SK-N-SH (cell line): ENCODE measurements at regions not wholly inside any gene's neighbourhood (a gene's known extent, or its start where the extent isn't known, plus 50 kb on each side); places are given as distances from the start of the nearest gene placed in this dataset.

Experiments used
- CTCF ChIA-PET: fragments of 300-600, 350-600 bp; formaldehyde crosslinking; extraction: SDS; loops from one replicate; lab custom pipeline; 2021; lab: Yijun Ruan, JAX
- POLR2A ChIA-PET: fragments of 350-600 bp; sonication (Branson Sonifier 250); formaldehyde crosslinking; extraction: SDS; loops from one replicate; lab custom pipeline; 2020; ENCODE audit warnings: antibody characterized with exemption, inconsistent platforms; lab: Yijun Ruan, JAX
- DNase-seq: peaks from one replicate; pipeline ENCODE4 v3.0.0; 2012
- H2AFZ ChIP-seq: fragments of 200-600 bp; sonication (generic); 2 replicates; pipeline ENCODE4 v1.8.1; 2016; ENCODE audit warnings: antibody characterized with exemption, mild to moderate bottlenecking, low read depth
- H3F3A ChIP-seq: fragments of 200-600 bp; sonication (generic); replicated peaks from 2 replicates; pipeline ENCODE3; 2016; ENCODE audit warnings: antibody characterized with exemption, mild to moderate bottlenecking; ENCODE audit not compliant: insufficient read depth
- H3K27ac ChIP-seq, 2 experiments: fragments of 200-500 bp in 1 of 2; fragments of 200-600 bp in 1 of 2; sonication (Bioruptor generic) in 1 of 2; sonication (generic), shearing (Covaris generic) in 1 of 2; 2 replicates each; pipeline versions ENCODE4 v1.5.1 to v1.6.1; 2014 to 2016; ENCODE audit warnings: low read depth in 2 of 2, inconsistent platforms in 1 of 2, low read length in 1 of 2, mild to moderate bottlenecking in 1 of 2, mixed read lengths in 1 of 2
- H3K27me3 ChIP-seq: fragments of 200-600 bp; sonication (generic), shearing (Covaris generic); 2 replicates; pipeline ENCODE4 v1.6.1; 2016; ENCODE audit warnings: mixed run types; ENCODE audit not compliant: insufficient read depth
- H3K36me3 ChIP-seq, 2 experiments: fragments of 200-500 bp in 1 of 2; fragments of 200-600 bp in 1 of 2; sonication (Bioruptor generic) in 1 of 2; sonication (generic) in 1 of 2; replicated peaks in 1 of 2; 2 replicates each; pipeline versions ENCODE3 to v1.5.1; 2014 to 2016; ENCODE audit warnings: low read length in 1 of 2, mild to moderate bottlenecking in 1 of 2; ENCODE audit not compliant: insufficient read depth in 2 of 2, control insufficient read depth in 1 of 2
- H3K4me1 ChIP-seq, 2 experiments: fragments of 200-500 bp in 1 of 2; fragments of 200-600 bp in 1 of 2; sonication (Bioruptor generic) in 1 of 2; sonication (generic), shearing (Covaris generic) in 1 of 2; 2 replicates each; pipeline versions ENCODE4 v1.5.1 to v1.6.1; 2014 to 2016; ENCODE audit warnings: low read depth in 1 of 2, low read length in 1 of 2, mixed run types in 1 of 2; ENCODE audit not compliant: insufficient read depth in 2 of 2, control insufficient read depth in 1 of 2
- H3K4me2 ChIP-seq: fragments of 200-600 bp; sonication (generic), shearing (Covaris generic); 2 replicates; pipeline ENCODE4 v1.6.1; 2017; ENCODE audit warnings: mixed run types
- H3K4me3 ChIP-seq, 2 experiments: fragments of 200-500 bp in 1 of 2; fragments of 200-600 bp in 1 of 2; sonication (Bioruptor generic) in 1 of 2; sonication (generic), shearing (Covaris generic) in 1 of 2; 2 replicates each; pipeline versions ENCODE4 v1.5.1 to v1.8.1; 2014 to 2016; ENCODE audit warnings: low read depth in 2 of 2, inconsistent platforms in 1 of 2, low read length in 1 of 2, mild to moderate bottlenecking in 1 of 2, mixed read lengths in 1 of 2, moderate library complexity in 1 of 2
- H3K79me2 ChIP-seq: fragments of 200-600 bp; sonication (generic); 2 replicates; pipeline ENCODE4 v1.8.1; 2017; ENCODE audit warnings: mild to moderate bottlenecking; ENCODE audit not compliant: insufficient read depth
- H3K9ac ChIP-seq: fragments of 200-600 bp; sonication (generic); 2 replicates; pipeline ENCODE4 v1.6.1; 2017; ENCODE audit warnings: mixed run types
- H3K9me2 ChIP-seq: fragments of 200-600 bp; sonication (generic); 2 replicates; pipeline ENCODE4 v1.6.1; 2017; ENCODE audit warnings: mixed run types
- H3K9me3 ChIP-seq: fragments of 200-600 bp; sonication (generic); 2 replicates; pipeline ENCODE4 v1.6.1; 2017; ENCODE audit warnings: mixed run types, mild to moderate bottlenecking, moderate library complexity
- H4K20me1 ChIP-seq: fragments of 200-600 bp; sonication (generic); 2 replicates; pipeline ENCODE4 v1.6.1; 2017; ENCODE audit warnings: mild to moderate bottlenecking, mixed run types; ENCODE audit not compliant: insufficient read depth
- EP300 ChIP-seq, 2 experiments: IDR thresholded peaks; 2 replicates each; pipeline versions ENCODE4 v1.4.0 to v1.6.1; 2012; ENCODE audit warnings: borderline replicate concordance in 1 of 2, low read depth in 1 of 2, low read length in 1 of 2
- EZH2phosphoT487 ChIP-seq: fragments of 200-600 bp; sonication (generic); IDR thresholded peaks from 2 replicates; pipeline ENCODE4 v1.6.1; 2017; ENCODE audit warnings: low read depth, mixed run types, mild to moderate bottlenecking, antibody characterized with exemption, moderate library complexity, borderline replicate concordance
- GABPA ChIP-seq: IDR thresholded peaks from 2 replicates; pipeline ENCODE4 v1.4.0; 2012; ENCODE audit warnings: low read depth, mild to moderate bottlenecking
- GATA2 ChIP-seq: sonication (generic); formaldehyde crosslinking; IDR thresholded peaks from 2 replicates; pipeline ENCODE4 v1.5.0; 2020; ENCODE audit warnings: mild to moderate bottlenecking, missing genetic modification reagents
- NRF1 ChIP-seq: IDR thresholded peaks from 2 replicates; pipeline ENCODE4 v1.6.1; 2012; ENCODE audit warnings: low read depth, mild to moderate bottlenecking, low read length
- RAD21 ChIP-seq: IDR thresholded peaks from 2 replicates; pipeline ENCODE4 v1.6.1; 2012; ENCODE audit warnings: mild to moderate bottlenecking, low read length
- RXRA ChIP-seq: IDR thresholded peaks from 2 replicates; pipeline ENCODE4 v1.4.0; 2012; ENCODE audit warnings: low read depth, mild to moderate bottlenecking, borderline replicate concordance
- SIN3A ChIP-seq: IDR thresholded peaks from 2 replicates; pipeline ENCODE4 v1.6.1; 2012; ENCODE audit warnings: low read depth, mild to moderate bottlenecking, low read length, moderate library complexity, borderline replicate concordance
- SMC3 ChIP-seq: IDR thresholded peaks from 2 replicates; pipeline ENCODE4 v1.6.1; 2012; ENCODE audit warnings: low read depth, low read length, improper control_type of control experiment
- TCF12 ChIP-seq: IDR thresholded peaks from 2 replicates; pipeline ENCODE4 v1.4.0; 2012
- TEAD4 ChIP-seq: IDR thresholded peaks from 2 replicates; pipeline ENCODE4 v1.4.0; 2012; ENCODE audit warnings: mild to moderate bottlenecking, borderline replicate concordance; ENCODE audit not compliant: insufficient read depth
- USF1 ChIP-seq: IDR thresholded peaks from 2 replicates; pipeline ENCODE4 v1.4.0; 2012; ENCODE audit warnings: low read depth, borderline replicate concordance
- YY1 ChIP-seq: IDR thresholded peaks from 2 replicates; pipeline ENCODE4 v1.4.0; 2012; ENCODE audit warnings: low read depth, mild to moderate bottlenecking
- WGBS: methylation state at CpG from one replicate; pipeline ENCODE4 v1.1.6; 2017; ENCODE audit warnings: low lambda C conversion rate; 5-methylcytosine and 5-hydroxymethylcytosine counted together
- TF ChIP-seq, protein P1 (sequence below): IDR thresholded peaks from 2 replicates; pipeline ENCODE4 v1.6.1; 2012; ENCODE audit warnings: mild to moderate bottlenecking, low read depth, low read length, moderate library complexity
- TF ChIP-seq, protein P2 (sequence below): IDR thresholded peaks from 2 replicates; pipeline ENCODE4 v1.4.0; 2012; ENCODE audit warnings: low read depth, borderline replicate concordance
- TF ChIP-seq, protein P3 (sequence below): IDR thresholded peaks from 2 replicates; pipeline ENCODE4 v1.4.0; 2012; ENCODE audit warnings: low read depth

DNA sequence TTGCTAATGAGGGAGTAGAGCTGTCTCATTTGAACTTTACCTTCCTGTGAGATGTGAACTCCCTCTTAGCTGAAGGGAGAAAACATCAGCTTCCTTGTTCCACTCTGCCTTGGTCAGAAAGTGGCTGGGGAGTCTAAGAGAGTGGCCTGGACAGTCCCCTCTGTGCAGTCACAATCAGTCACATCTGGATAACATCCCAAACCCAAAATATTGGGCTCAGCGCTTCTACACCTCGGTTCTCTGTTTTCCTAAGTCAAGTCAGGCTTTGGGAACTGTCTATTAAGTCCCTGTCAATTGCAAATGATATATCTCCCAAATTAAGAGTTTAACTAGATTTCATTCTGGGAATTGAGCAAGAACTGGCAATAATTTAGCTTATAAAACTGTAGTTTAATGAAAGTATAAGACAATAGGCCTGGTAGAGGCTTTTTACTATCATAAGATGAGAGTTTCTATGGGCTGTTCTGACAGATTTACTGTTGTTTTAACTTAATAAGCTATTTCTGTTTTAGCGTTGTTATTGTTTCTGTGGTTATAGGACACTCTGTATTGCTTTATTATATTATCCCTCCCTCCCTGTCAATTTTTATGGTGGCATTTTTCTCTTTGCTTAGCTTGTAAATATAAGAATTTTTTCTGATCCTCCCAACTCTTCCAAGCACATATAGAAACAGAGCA, 135.1 kb upstream of the LHCGR start:
- no peak overlapping the region for H3K4me2 ChIP-seq
- no peaks in the 10 kb centered on the region for H3F3A ChIP-seq
- H3K79me2 ChIP-seq = no peaks in the 10 kb centered on the region
- no peaks in the 10 kb centered on the region for H3K9me3 ChIP-seq
- WGBS = 10% methylated on average over 3 of the region's 3 CpGs
- CTCF ChIA-PET = no interaction called here
- no peaks in the 10 kb centered on the region for H3K9me2 ChIP-seq
- no peaks in the 10 kb centered on the region for H4K20me1 ChIP-seq
- no peaks in the 10 kb centered on the region for H3K36me3 ChIP-seq
- no peak for DNase-seq
- POLR2A ChIA-PET = no interaction called here
- H3K9ac ChIP-seq = no peak overlapping the region
- no peaks in the 10 kb centered on the region for H3K27me3 ChIP-seq
- no peak overlapping the region for H2AFZ ChIP-seq
- H3K4me3 ChIP-seq = no peak overlapping the region
- no peaks in the 10 kb centered on the region; a peak in 2 of 4 replicates for H3K4me1 ChIP-seq
- TF ChIP-seq TCF12 (no peak), EP300 (IDR thresholded peaks at IDR 0.05; ENCODE audit: borderline replicate concordance in 1 of 2, low read depth in 1 of 2, low read length in 1 of 2) (no peak), TEAD4 (no peak), RAD21 (no peak), NRF1 (no peak), SIN3A (no peak), YY1 (no peak)
- TF ChIP-seq, protein P1, sequence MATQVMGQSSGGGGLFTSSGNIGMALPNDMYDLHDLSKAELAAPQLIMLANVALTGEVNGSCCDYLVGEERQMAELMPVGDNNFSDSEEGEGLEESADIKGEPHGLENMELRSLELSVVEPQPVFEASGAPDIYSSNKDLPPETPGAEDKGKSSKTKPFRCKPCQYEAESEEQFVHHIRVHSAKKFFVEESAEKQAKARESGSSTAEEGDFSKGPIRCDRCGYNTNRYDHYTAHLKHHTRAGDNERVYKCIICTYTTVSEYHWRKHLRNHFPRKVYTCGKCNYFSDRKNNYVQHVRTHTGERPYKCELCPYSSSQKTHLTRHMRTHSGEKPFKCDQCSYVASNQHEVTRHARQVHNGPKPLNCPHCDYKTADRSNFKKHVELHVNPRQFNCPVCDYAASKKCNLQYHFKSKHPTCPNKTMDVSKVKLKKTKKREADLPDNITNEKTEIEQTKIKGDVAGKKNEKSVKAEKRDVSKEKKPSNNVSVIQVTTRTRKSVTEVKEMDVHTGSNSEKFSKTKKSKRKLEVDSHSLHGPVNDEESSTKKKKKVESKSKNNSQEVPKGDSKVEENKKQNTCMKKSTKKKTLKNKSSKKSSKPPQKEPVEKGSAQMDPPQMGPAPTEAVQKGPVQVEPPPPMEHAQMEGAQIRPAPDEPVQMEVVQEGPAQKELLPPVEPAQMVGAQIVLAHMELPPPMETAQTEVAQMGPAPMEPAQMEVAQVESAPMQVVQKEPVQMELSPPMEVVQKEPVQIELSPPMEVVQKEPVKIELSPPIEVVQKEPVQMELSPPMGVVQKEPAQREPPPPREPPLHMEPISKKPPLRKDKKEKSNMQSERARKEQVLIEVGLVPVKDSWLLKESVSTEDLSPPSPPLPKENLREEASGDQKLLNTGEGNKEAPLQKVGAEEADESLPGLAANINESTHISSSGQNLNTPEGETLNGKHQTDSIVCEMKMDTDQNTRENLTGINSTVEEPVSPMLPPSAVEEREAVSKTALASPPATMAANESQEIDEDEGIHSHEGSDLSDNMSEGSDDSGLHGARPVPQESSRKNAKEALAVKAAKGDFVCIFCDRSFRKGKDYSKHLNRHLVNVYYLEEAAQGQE = no peak
- TF ChIP-seq, protein P2, sequence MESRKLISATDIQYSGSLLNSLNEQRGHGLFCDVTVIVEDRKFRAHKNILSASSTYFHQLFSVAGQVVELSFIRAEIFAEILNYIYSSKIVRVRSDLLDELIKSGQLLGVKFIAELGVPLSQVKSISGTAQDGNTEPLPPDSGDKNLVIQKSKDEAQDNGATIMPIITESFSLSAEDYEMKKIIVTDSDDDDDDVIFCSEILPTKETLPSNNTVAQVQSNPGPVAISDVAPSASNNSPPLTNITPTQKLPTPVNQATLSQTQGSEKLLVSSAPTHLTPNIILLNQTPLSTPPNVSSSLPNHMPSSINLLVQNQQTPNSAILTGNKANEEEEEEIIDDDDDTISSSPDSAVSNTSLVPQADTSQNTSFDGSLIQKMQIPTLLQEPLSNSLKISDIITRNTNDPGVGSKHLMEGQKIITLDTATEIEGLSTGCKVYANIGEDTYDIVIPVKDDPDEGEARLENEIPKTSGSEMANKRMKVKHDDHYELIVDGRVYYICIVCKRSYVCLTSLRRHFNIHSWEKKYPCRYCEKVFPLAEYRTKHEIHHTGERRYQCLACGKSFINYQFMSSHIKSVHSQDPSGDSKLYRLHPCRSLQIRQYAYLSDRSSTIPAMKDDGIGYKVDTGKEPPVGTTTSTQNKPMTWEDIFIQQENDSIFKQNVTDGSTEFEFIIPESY = no peak
- no peak overlapping the region for H3K27ac ChIP-seq

DNA sequence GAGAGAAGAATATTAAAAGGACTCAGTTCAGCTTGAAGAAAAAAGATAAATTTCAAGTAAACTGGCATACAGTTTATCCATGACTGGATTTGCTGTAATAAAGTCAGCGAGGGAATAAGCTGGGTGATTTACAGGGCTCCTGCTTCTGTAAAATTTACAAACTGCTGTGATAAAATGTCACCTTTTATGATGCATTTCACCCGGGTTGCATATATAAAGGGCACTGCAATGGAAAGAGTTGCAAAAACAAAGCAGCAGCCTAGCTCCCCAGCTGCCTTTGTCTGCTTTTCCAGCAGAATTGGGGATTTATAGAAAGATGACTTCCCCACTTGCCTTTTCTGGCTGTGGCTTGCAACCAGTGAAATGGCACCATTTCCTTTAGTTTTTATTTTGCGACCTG, 132.5 kb upstream of the LHCGR start:
- H3F3A ChIP-seq = no peaks in the 10 kb centered on the region
- POLR2A ChIA-PET = no interaction called here
- CTCF ChIA-PET = no interaction called here
- H4K20me1 ChIP-seq = no peaks in the 10 kb centered on the region
- no peak overlapping the region for H2AFZ ChIP-seq
- H3K27ac ChIP-seq = no peak overlapping the region
- no peak for DNase-seq
- no peak overlapping the region for H3K4me3 ChIP-seq
- 34% methylated on average over 3 of the region's 3 CpGs for WGBS
- no peaks in the 10 kb centered on the region for H3K27me3 ChIP-seq
- H3K36me3 ChIP-seq = no peaks in the 10 kb centered on the region
- no peaks in the 10 kb centered on the region for H3K9me2 ChIP-seq
- no peak overlapping the region for H3K4me2 ChIP-seq
- no peaks in the 10 kb centered on the region for H3K79me2 ChIP-seq
- H3K4me1 ChIP-seq = no peaks in the 10 kb centered on the region; a peak in 2 of 4 replicates
- H3K9ac ChIP-seq = no peak overlapping the region
- no peaks in the 10 kb centered on the region for H3K9me3 ChIP-seq
- TF ChIP-seq RXRA (no peak), GATA2 (CRISPR knock-in tag) (no peak), EZH2phosphoT487 (no peak), SMC3 (no peak), USF1 (no peak), GABPA (no peak)
- TF ChIP-seq, protein P3, sequence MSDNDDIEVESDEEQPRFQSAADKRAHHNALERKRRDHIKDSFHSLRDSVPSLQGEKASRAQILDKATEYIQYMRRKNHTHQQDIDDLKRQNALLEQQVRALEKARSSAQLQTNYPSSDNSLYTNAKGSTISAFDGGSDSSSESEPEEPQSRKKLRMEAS = no peak
- TF ChIP-seq, protein P1 = no peak
